HepG2 (cell line): ENCODE measurements at regions not wholly inside any gene's neighbourhood (a gene's known extent, or its start where the extent isn't known, plus 50 kb on each side); places are given as distances from the start of the nearest gene placed in this dataset.
"Not testable (repeated sequence)": the region's sequence is repeated elsewhere in the genome, so short reads cannot be mapped to it uniquely, and the experiment has no call there.

ENCODE experiments used
- ATF1 ChIP-seq: IDR thresholded peaks from 2 replicates; pipeline ENCODE4 v1.6.1; 2016; ENCODE audit warnings: mild to moderate bottlenecking, control low read depth
- DMAP1 ChIP-seq: IDR thresholded peaks from 2 replicates; pipeline ENCODE4 v1.6.1; 2016
- E2F1 ChIP-seq: sonication (generic); formaldehyde crosslinking; IDR thresholded peaks from 2 replicates; pipeline ENCODE4 v1.5.0; 2020; ENCODE audit warnings: missing genetic modification reagents
- ETS1 ChIP-seq: sonication (generic); formaldehyde crosslinking; IDR thresholded peaks from 2 replicates; pipeline ENCODE4 v1.4.0; 2020; ENCODE audit warnings: missing genetic modification reagents
- FOXM1 ChIP-seq: sonication (generic); formaldehyde crosslinking; IDR thresholded peaks from 2 replicates; pipeline ENCODE4 v1.5.0; 2020; ENCODE audit warnings: missing genetic modification reagents
- NFE2L2 ChIP-seq: fragments of 150-350 bp; IDR thresholded peaks from 2 replicates; pipeline ENCODE4 v1.6.1; 2014; ENCODE audit warnings: low read length
- POLR2AphosphoS2 ChIP-seq: IDR thresholded peaks from 2 replicates; pipeline ENCODE4 v1.6.1; 2011; ENCODE audit warnings: low read depth, low read length, improper control_type of control experiment
- SIN3B ChIP-seq: fragments of 150-350 bp; IDR thresholded peaks from 2 replicates; pipeline ENCODE4 v1.6.1; 2014; ENCODE audit warnings: low read length
- ZNF274 ChIP-seq: sonication (generic); formaldehyde crosslinking; IDR thresholded peaks from 2 replicates; pipeline ENCODE4 v1.5.1; 2020; ENCODE audit warnings: mild to moderate bottlenecking, missing genetic modification reagents
- TF ChIP-seq, protein P1 (sequence below): sonication (generic); formaldehyde crosslinking; IDR thresholded peaks from 2 replicates; pipeline ENCODE4 v1.5.0; 2020; ENCODE audit warnings: mild to moderate bottlenecking, missing genetic modification reagents, moderate library complexity
- TF ChIP-seq, protein P2 (sequence below): sonication (generic); formaldehyde crosslinking; IDR thresholded peaks from 2 replicates; pipeline ENCODE4 v1.5.1; 2020; ENCODE audit warnings: missing genetic modification reagents, mild to moderate bottlenecking, borderline replicate concordance

- TF ChIP-seq, protein P1, sequence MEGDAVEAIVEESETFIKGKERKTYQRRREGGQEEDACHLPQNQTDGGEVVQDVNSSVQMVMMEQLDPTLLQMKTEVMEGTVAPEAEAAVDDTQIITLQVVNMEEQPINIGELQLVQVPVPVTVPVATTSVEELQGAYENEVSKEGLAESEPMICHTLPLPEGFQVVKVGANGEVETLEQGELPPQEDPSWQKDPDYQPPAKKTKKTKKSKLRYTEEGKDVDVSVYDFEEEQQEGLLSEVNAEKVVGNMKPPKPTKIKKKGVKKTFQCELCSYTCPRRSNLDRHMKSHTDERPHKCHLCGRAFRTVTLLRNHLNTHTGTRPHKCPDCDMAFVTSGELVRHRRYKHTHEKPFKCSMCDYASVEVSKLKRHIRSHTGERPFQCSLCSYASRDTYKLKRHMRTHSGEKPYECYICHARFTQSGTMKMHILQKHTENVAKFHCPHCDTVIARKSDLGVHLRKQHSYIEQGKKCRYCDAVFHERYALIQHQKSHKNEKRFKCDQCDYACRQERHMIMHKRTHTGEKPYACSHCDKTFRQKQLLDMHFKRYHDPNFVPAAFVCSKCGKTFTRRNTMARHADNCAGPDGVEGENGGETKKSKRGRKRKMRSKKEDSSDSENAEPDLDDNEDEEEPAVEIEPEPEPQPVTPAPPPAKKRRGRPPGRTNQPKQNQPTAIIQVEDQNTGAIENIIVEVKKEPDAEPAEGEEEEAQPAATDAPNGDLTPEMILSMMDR (CRISPR knock-in tag) = not testable (repeated sequence)
- not testable (repeated sequence) for TF ChIP-seq POLR2AphosphoS2; SIN3B; ETS1 (CRISPR knock-in tag); ZNF274 (CRISPR knock-in tag); DMAP1 (CRISPR knock-in tag); NFE2L2; E2F1; ATF1 (CRISPR knock-in tag); FOXM1 (CRISPR knock-in tag)
- TF ChIP-seq, protein P2, sequence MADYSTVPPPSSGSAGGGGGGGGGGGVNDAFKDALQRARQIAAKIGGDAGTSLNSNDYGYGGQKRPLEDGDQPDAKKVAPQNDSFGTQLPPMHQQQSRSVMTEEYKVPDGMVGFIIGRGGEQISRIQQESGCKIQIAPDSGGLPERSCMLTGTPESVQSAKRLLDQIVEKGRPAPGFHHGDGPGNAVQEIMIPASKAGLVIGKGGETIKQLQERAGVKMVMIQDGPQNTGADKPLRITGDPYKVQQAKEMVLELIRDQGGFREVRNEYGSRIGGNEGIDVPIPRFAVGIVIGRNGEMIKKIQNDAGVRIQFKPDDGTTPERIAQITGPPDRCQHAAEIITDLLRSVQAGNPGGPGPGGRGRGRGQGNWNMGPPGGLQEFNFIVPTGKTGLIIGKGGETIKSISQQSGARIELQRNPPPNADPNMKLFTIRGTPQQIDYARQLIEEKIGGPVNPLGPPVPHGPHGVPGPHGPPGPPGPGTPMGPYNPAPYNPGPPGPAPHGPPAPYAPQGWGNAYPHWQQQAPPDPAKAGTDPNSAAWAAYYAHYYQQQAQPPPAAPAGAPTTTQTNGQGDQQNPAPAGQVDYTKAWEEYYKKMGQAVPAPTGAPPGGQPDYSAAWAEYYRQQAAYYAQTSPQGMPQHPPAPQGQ = not testable (repeated sequence)
These were observed 309.2 kb downstream of the ANAPC1 start for GRCh38 chr2:111574803-111575202.
